ENCODE measurements at regions not wholly inside any gene's neighbourhood (a gene's known extent, or its start where the extent isn't known, plus 50 kb on each side); places are given as distances from the start of the nearest gene placed in this dataset.

- ATAC-seq (replicated peaks; ENCODE audit: extremely low read depth, poor library complexity, severe bottlenecking) (no peak), DNase-seq (ENCODE audit: low spot score in 2 of 2) (no peak)
- Mint-ChIP-seq H3K4me1 (no peaks in the 10 kb centered on the region), H3K36me3 (ENCODE audit: insufficient read depth) (no peaks in the 10 kb centered on the region), H3K9me3 (peaks cover 12% of the 10 kb centered on the region), H3K4me3 (no peak overlapping the region), H3K27me3 (no peaks in the 10 kb centered on the region), H3K27ac (ENCODE audit: low read depth) (no peak overlapping the region)
These were observed 55.5 kb upstream of the SLC8A1 start for GRCh38 chr2:40507432-40507831.

GRCh38 chr2:40510304-40510703 is 58.4 kb upstream of the SLC8A1 start:
- Mint-ChIP-seq H3K4me3 (no peak overlapping the region), H3K4me1 (no peaks in the 10 kb centered on the region), H3K36me3 (ENCODE audit: insufficient read depth) (no peaks in the 10 kb centered on the region), H3K27me3 (no peaks in the 10 kb centered on the region), H3K9me3 (peaks cover 12% of the 10 kb centered on the region), H3K27ac (ENCODE audit: low read depth) (no peak overlapping the region)
- no peak for DNase-seq (ENCODE audit: low spot score in 2 of 2)
- no peak for ATAC-seq (replicated peaks; ENCODE audit: extremely low read depth, poor library complexity, severe bottlenecking)

GRCh38 chr2:40511661-40512213 is 59.8 kb upstream of the SLC8A1 start:
- H3K4me3 Mint-ChIP-seq, result no peak overlapping the region
- no peak for DNase-seq (ENCODE audit: low spot score in 2 of 2)
- H3K9me3 Mint-ChIP-seq, result peaks cover 12% of the 10 kb centered on the region
- H3K27ac Mint-ChIP-seq (ENCODE audit: low read depth), result no peak overlapping the region
- H3K27me3 Mint-ChIP-seq, result no peaks in the 10 kb centered on the region
- no peaks in the 10 kb centered on the region for H3K36me3 Mint-ChIP-seq (ENCODE audit: insufficient read depth)
- no peak for ATAC-seq (replicated peaks; ENCODE audit: extremely low read depth, poor library complexity, severe bottlenecking)
- no peaks in the 10 kb centered on the region for H3K4me1 Mint-ChIP-seq

GRCh38 chr2:40512256-40512655 is 60.4 kb upstream of the SLC8A1 start:
- H3K9me3 Mint-ChIP-seq, result peaks cover 12% of the 10 kb centered on the region
- DNase-seq (ENCODE audit: low spot score in 2 of 2), result no peak
- ATAC-seq (replicated peaks; ENCODE audit: extremely low read depth, poor library complexity, severe bottlenecking), result no peak
- H3K27ac Mint-ChIP-seq (ENCODE audit: low read depth), result no peak overlapping the region
- no peak overlapping the region for H3K4me3 Mint-ChIP-seq
- H3K4me1 Mint-ChIP-seq, result no peaks in the 10 kb centered on the region
- H3K36me3 Mint-ChIP-seq (ENCODE audit: insufficient read depth), result no peaks in the 10 kb centered on the region
- H3K27me3 Mint-ChIP-seq, result no peaks in the 10 kb centered on the region

- H3K36me3 Mint-ChIP-seq (ENCODE audit: insufficient read depth), result peaks cover 2% of the 10 kb centered on the region
- no peak overlapping the region for H3K27ac Mint-ChIP-seq (ENCODE audit: low read depth)
- no peaks in the 10 kb centered on the region for H3K27me3 Mint-ChIP-seq
- no peaks in the 10 kb centered on the region for H3K4me1 Mint-ChIP-seq
- peaks cover 12% of the 10 kb centered on the region for H3K9me3 Mint-ChIP-seq
- ATAC-seq (replicated peaks; ENCODE audit: extremely low read depth, poor library complexity, severe bottlenecking), result no peak
- H3K4me3 Mint-ChIP-seq, result no peak overlapping the region
- no peak for DNase-seq (ENCODE audit: low spot score in 2 of 2)
These were observed 61.3 kb upstream of the SLC8A1 start for GRCh38 chr2:40513201-40513600.

- Mint-ChIP-seq H3K27ac (ENCODE audit: low read depth) (no peak overlapping the region), H3K36me3 (ENCODE audit: insufficient read depth) (peaks cover 2% of the 10 kb centered on the region), H3K27me3 (no peaks in the 10 kb centered on the region), H3K4me3 (no peak overlapping the region), H3K4me1 (no peaks in the 10 kb centered on the region), H3K9me3 (peaks cover 5% of the 10 kb centered on the region)
- ATAC-seq (replicated peaks; ENCODE audit: extremely low read depth, poor library complexity, severe bottlenecking) (no peak), DNase-seq (ENCODE audit: low spot score in 2 of 2) (no peak)
These were observed 64.7 kb upstream of the SLC8A1 start for GRCh38 chr2:40516604-40517003.

GRCh38 chr2:40528564-40528963 is 76.7 kb upstream of the SLC8A1 start:
- H3K9me3 Mint-ChIP-seq, result peaks cover 19% of the 10 kb centered on the region
- no peak overlapping the region for H3K27ac Mint-ChIP-seq (ENCODE audit: low read depth)
- no peak overlapping the region for H3K4me3 Mint-ChIP-seq
- no peaks in the 10 kb centered on the region for H3K36me3 Mint-ChIP-seq (ENCODE audit: insufficient read depth)
- DNase-seq (ENCODE audit: low spot score in 2 of 2), result no peak
- H3K27me3 Mint-ChIP-seq, result no peaks in the 10 kb centered on the region
- H3K4me1 Mint-ChIP-seq, result no peaks in the 10 kb centered on the region
- no peak for ATAC-seq (replicated peaks; ENCODE audit: extremely low read depth, poor library complexity, severe bottlenecking)

GRCh38 chr2:40531359-40531758 is 79.5 kb upstream of the SLC8A1 start:
- Mint-ChIP-seq H3K27me3 (no peaks in the 10 kb centered on the region), H3K4me1 (no peaks in the 10 kb centered on the region), H3K4me3 (no peak overlapping the region), H3K27ac (ENCODE audit: low read depth) (no peak overlapping the region), H3K9me3 (peaks cover 19% of the 10 kb centered on the region), H3K36me3 (ENCODE audit: insufficient read depth) (no peaks in the 10 kb centered on the region)
- ATAC-seq (replicated peaks; ENCODE audit: extremely low read depth, poor library complexity, severe bottlenecking) (no peak), DNase-seq (ENCODE audit: low spot score in 2 of 2) (no peak)

GRCh38 chr2:40534528-40534927 is 82.6 kb upstream of the SLC8A1 start:
- Mint-ChIP-seq H3K4me1 (no peaks in the 10 kb centered on the region), H3K36me3 (ENCODE audit: insufficient read depth) (no peaks in the 10 kb centered on the region), H3K27me3 (no peaks in the 10 kb centered on the region), H3K4me3 (no peak overlapping the region), H3K9me3 (peaks cover 13% of the 10 kb centered on the region), H3K27ac (ENCODE audit: low read depth) (no peak overlapping the region)
- DNase-seq (ENCODE audit: low spot score in 2 of 2) (no peak), ATAC-seq (replicated peaks; ENCODE audit: extremely low read depth, poor library complexity, severe bottlenecking) (no peak)

GRCh38 chr2:40535972-40536371 is 84.1 kb upstream of the SLC8A1 start:
- Mint-ChIP-seq H3K4me1 (no peaks in the 10 kb centered on the region), H3K4me3 (no peak overlapping the region), H3K36me3 (ENCODE audit: insufficient read depth) (no peaks in the 10 kb centered on the region), H3K9me3 (peaks cover 8% of the 10 kb centered on the region), H3K27ac (ENCODE audit: low read depth) (no peak overlapping the region), H3K27me3 (no peaks in the 10 kb centered on the region)
- DNase-seq (ENCODE audit: low spot score in 2 of 2) (no peak), ATAC-seq (replicated peaks; ENCODE audit: extremely low read depth, poor library complexity, severe bottlenecking) (no peak)

GRCh38 chr2:40540026-40540425 is 88.1 kb upstream of the SLC8A1 start:
- DNase-seq (ENCODE audit: low spot score in 2 of 2), result no peak
- Mint-ChIP-seq H3K9me3 (peaks cover 11% of the 10 kb centered on the region), H3K27ac (ENCODE audit: low read depth) (no peak overlapping the region), H3K36me3 (ENCODE audit: insufficient read depth) (no peaks in the 10 kb centered on the region), H3K4me1 (no peaks in the 10 kb centered on the region), H3K27me3 (no peaks in the 10 kb centered on the region), H3K4me3 (no peak overlapping the region)
- ATAC-seq (replicated peaks; ENCODE audit: extremely low read depth, poor library complexity, severe bottlenecking), result no peak

- H3K27ac Mint-ChIP-seq (ENCODE audit: low read depth), result no peak overlapping the region
- no peaks in the 10 kb centered on the region for H3K4me1 Mint-ChIP-seq
- no peak overlapping the region for H3K4me3 Mint-ChIP-seq
- H3K36me3 Mint-ChIP-seq (ENCODE audit: insufficient read depth), result peaks cover 3% of the 10 kb centered on the region
- peaks cover 24% of the 10 kb centered on the region for H3K9me3 Mint-ChIP-seq
- H3K27me3 Mint-ChIP-seq, result no peaks in the 10 kb centered on the region
- no peak for DNase-seq (ENCODE audit: low spot score in 2 of 2)
- no peak for ATAC-seq (replicated peaks; ENCODE audit: extremely low read depth, poor library complexity, severe bottlenecking)
These were observed 91.5 kb upstream of the SLC8A1 start for GRCh38 chr2:40543381-40543780.

GRCh38 chr2:40544072-40544471 is 92.2 kb upstream of the SLC8A1 start:
- Mint-ChIP-seq H3K9me3 (peaks cover 24% of the 10 kb centered on the region), H3K27ac (ENCODE audit: low read depth) (no peak overlapping the region), H3K36me3 (ENCODE audit: insufficient read depth) (peaks cover 3% of the 10 kb centered on the region), H3K4me1 (no peaks in the 10 kb centered on the region), H3K27me3 (no peaks in the 10 kb centered on the region), H3K4me3 (no peak overlapping the region)
- DNase-seq (ENCODE audit: low spot score in 2 of 2) (no peak), ATAC-seq (replicated peaks; ENCODE audit: extremely low read depth, poor library complexity, severe bottlenecking) (no peak)

GRCh38 chr2:40545645-40546044 is 93.8 kb upstream of the SLC8A1 start:
- H3K27ac Mint-ChIP-seq (ENCODE audit: low read depth), result no peak overlapping the region
- no peaks in the 10 kb centered on the region for H3K27me3 Mint-ChIP-seq
- H3K4me1 Mint-ChIP-seq, result no peaks in the 10 kb centered on the region
- no peak overlapping the region for H3K4me3 Mint-ChIP-seq
- no peak for ATAC-seq (replicated peaks; ENCODE audit: extremely low read depth, poor library complexity, severe bottlenecking)
- H3K36me3 Mint-ChIP-seq (ENCODE audit: insufficient read depth), result peaks cover 3% of the 10 kb centered on the region
- DNase-seq (ENCODE audit: low spot score in 2 of 2), result no peak
- peaks cover 24% of the 10 kb centered on the region for H3K9me3 Mint-ChIP-seq

All from central memory CD8-positive, alpha-beta T cell (primary cell).